HFFc6 (cell line): ENCODE measurements at regions not wholly inside any gene's neighbourhood (a gene's known extent, or its start where the extent isn't known, plus 50 kb on each side); places are given as distances from the start of the nearest gene placed in this dataset.

ENCODE experiments used
- DNase-seq: peaks from one replicate; pipeline ENCODE4 v3.0.0-alpha.2; 2018
- H3K27ac Mint-ChIP-seq: 2 replicates; pipeline ENCODE4 v1.8.0; 2020; ENCODE audit warnings: mild to moderate bottlenecking, mixed read lengths
- H3K27me3 Mint-ChIP-seq: 2 replicates; pipeline ENCODE4 v1.8.0; 2021; ENCODE audit warnings: mild to moderate bottlenecking, moderate library complexity, mixed read lengths; ENCODE audit not compliant: insufficient read depth
- H3K36me3 Mint-ChIP-seq: 2 replicates; pipeline ENCODE4 v1.8.0; 2021; ENCODE audit warnings: low read depth, mixed read lengths
- H3K4me1 Mint-ChIP-seq: 2 replicates; pipeline ENCODE4 v1.8.0; 2020; ENCODE audit warnings: low read depth, mixed read lengths
- H3K4me3 Mint-ChIP-seq: 2 replicates; pipeline ENCODE4 v1.8.0; 2020; ENCODE audit warnings: mild to moderate bottlenecking, moderate library complexity, mixed read lengths
- H3K9me3 Mint-ChIP-seq: 2 replicates; pipeline ENCODE4 v1.8.0; 2020; ENCODE audit warnings: mild to moderate bottlenecking, mixed read lengths
- TF ChIP-seq, protein P1 (sequence below): fragments of 200-600 bp; sonication (generic); IDR thresholded peaks from 2 replicates; pipeline ENCODE4 v1.5.0; 2021; ENCODE audit warnings: antibody characterized with exemption, mild to moderate bottlenecking

- Mint-ChIP-seq H3K36me3 (0 out of 2 replicates have a peak, but pooled peaks cover 5% of the 10 kb centered on the region), H3K4me1 (no peaks in the 10 kb centered on the region), H3K27ac (no peak overlapping the region), H3K9me3 (peaks cover 5% of the 10 kb centered on the region), H3K4me3 (no peak overlapping the region), H3K27me3 (peaks cover 5% of the 10 kb centered on the region; the same call in 1 of the 2 replicates)
- DNase-seq, result no peak
- TF ChIP-seq, protein P1, sequence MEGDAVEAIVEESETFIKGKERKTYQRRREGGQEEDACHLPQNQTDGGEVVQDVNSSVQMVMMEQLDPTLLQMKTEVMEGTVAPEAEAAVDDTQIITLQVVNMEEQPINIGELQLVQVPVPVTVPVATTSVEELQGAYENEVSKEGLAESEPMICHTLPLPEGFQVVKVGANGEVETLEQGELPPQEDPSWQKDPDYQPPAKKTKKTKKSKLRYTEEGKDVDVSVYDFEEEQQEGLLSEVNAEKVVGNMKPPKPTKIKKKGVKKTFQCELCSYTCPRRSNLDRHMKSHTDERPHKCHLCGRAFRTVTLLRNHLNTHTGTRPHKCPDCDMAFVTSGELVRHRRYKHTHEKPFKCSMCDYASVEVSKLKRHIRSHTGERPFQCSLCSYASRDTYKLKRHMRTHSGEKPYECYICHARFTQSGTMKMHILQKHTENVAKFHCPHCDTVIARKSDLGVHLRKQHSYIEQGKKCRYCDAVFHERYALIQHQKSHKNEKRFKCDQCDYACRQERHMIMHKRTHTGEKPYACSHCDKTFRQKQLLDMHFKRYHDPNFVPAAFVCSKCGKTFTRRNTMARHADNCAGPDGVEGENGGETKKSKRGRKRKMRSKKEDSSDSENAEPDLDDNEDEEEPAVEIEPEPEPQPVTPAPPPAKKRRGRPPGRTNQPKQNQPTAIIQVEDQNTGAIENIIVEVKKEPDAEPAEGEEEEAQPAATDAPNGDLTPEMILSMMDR, result no peak
Observed at GRCh38 chr7:45402480-45403218, 171.5 kb upstream of the ADCY1 start.

GRCh38 chr7:45404622-45405021, 169.5 kb upstream of the ADCY1 start:
- 0 out of 2 replicates have a peak, but pooled peaks cover 5% of the 10 kb centered on the region for H3K36me3 Mint-ChIP-seq
- TF ChIP-seq, protein P1, result no peak
- peaks cover 5% of the 10 kb centered on the region for H3K9me3 Mint-ChIP-seq
- no peaks in the 10 kb centered on the region for H3K4me1 Mint-ChIP-seq
- no peak overlapping the region for H3K27ac Mint-ChIP-seq
- peaks cover 4% of the 10 kb centered on the region for H3K27me3 Mint-ChIP-seq
- no peak for DNase-seq
- no peak overlapping the region for H3K4me3 Mint-ChIP-seq

DNA sequence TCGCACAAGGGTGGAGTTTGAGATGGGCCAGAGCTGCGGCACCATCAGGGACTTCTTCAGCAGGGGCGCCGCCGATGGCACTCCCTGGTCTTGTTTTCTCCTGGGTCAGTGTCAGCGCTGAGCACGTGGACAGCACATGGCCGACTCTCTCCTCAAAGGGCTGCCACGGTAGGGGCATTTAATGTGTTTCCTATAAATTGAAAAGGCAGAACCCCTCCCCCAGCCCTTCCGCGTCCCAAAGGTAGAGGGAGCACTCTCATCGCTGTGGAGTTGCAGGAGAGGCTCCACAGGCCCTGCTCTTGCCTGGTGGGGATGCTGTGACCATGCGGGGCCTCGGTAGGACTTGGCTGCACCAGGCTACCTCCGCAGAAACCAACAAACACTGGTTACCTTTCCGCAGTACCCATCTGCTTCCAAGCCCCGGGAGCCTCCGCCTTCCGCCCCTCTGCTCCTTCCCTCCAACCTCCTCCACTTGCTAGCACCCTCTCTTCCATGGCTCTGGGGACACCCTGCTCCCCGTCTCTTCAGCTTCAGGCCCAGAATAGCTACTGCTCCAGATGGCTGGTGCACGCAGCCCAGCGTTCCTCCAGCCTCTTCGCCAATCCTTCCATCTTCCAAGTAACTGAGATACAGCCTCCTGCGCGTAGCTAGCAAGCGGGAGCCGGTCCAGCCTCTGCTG, 166.3 kb upstream of the ADCY1 start:
- Mint-ChIP-seq H3K27me3 (peaks cover 4% of the 10 kb centered on the region), H3K4me3 (no peak overlapping the region), H3K36me3 (0 out of 2 replicates have a peak, but pooled peaks cover 5% of the 10 kb centered on the region), H3K9me3 (peaks cover 5% of the 10 kb centered on the region), H3K4me1 (no peaks in the 10 kb centered on the region), H3K27ac (no peak overlapping the region)
- no peak for DNase-seq
- TF ChIP-seq, protein P1, result no peak

DNA sequence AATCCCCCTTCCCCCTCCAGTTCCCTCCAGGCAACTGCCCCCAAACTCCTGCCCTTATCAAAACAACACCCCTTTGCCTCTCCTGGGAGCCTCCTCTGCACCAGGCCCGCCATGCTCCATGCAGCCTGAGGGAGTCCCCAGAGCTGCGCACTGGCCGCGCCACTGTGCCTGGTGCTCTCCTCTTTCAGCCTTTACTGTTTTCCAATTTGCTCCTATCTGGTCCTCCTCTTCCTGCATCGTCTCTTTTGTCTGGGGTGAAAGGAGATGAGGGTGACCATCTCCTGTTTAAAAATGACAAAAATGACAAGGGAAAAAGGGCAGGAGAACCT, 165.8 kb upstream of the ADCY1 start:
- DNase-seq, result no peak
- Mint-ChIP-seq H3K4me1 (no peaks in the 10 kb centered on the region), H3K4me3 (no peak overlapping the region), H3K27ac (no peak overlapping the region), H3K9me3 (peaks cover 5% of the 10 kb centered on the region), H3K27me3 (peaks cover 4% of the 10 kb centered on the region), H3K36me3 (0 out of 2 replicates have a peak, but pooled peaks cover 5% of the 10 kb centered on the region)
- TF ChIP-seq, protein P1, result no peak

DNA sequence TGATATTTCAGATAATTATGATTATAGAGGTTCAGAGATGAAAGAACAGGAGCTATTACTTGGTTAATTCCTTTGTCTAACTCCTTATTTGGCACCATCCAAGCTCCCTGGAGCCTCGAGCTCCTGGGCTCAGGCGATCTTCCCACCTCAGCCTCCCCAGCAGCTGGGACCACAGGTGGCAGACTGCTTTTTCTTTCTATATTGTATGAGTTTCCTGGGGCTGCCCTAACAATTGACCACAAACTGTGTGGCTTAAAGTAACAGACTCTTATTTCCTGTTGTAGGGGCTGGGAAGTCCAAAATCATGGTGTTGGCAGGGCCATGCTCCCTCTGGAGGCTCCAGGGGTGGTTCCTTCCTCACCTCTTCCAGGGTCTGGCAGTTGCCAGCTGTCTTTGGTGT, 163.3 kb upstream of the ADCY1 start:
- Mint-ChIP-seq H3K27me3 (no peaks in the 10 kb centered on the region; the same call in none of the 2 replicates), H3K9me3 (no peaks in the 10 kb centered on the region), H3K4me1 (no peaks in the 10 kb centered on the region), H3K4me3 (no peak overlapping the region), H3K36me3 (no peaks in the 10 kb centered on the region), H3K27ac (no peak overlapping the region)
- TF ChIP-seq, protein P1, result no peak
- no peak for DNase-seq
